PC-9 (cell line): ENCODE measurements at regions not wholly inside any gene's neighbourhood (a gene's known extent, or its start where the extent isn't known, plus 50 kb on each side); places are given as distances from the start of the nearest gene placed in this dataset.

Experiments used
- BruUV-seq: library from RNA; stranded (reverse); fragments of 400-500 nt; replicated peaks from 2 replicates; lab custom pipeline; 2021; lab: Mats Ljungman, UMichigan
- CTCF ChIA-PET: fragments of 300-600 bp; sonication (Branson Sonifier 250); formaldehyde crosslinking; loops from one replicate; lab custom pipeline; 2022; ENCODE audit warnings: antibody characterized with exemption; lab: Charles Lee
- POLR2A ChIA-PET: fragments of 300-600 bp; sonication (Branson Sonifier 250); formaldehyde crosslinking; loops from one replicate; lab custom pipeline; 2022; ENCODE audit warnings: antibody characterized with exemption; ENCODE audit not compliant: unreplicated experiment; lab: Charles Lee
- DNase-seq, 2 experiments: peaks; one replicate each; pipeline versions ENCODE4 v3.0.0 to v3.0.0-alpha.2; 2015 to 2022; ENCODE audit warnings: mixed read lengths in 1 of 2
- H2AFZ ChIP-seq: fragments of 200-600 bp; sonication (generic); 2 replicates; pipeline ENCODE4 v1.8.1; 2017; ENCODE audit warnings: antibody characterized with exemption
- H3F3A ChIP-seq: fragments of 200-600 bp; sonication (generic); 2 replicates; pipeline ENCODE4 v1.8.1; 2017; ENCODE audit warnings: antibody characterized with exemption, mild to moderate bottlenecking, low read depth; ENCODE audit not compliant: insufficient read depth
- H3K27ac ChIP-seq: fragments of 200-600 bp; sonication (generic); 2 replicates; pipeline ENCODE4 v1.6.1; 2016; ENCODE audit warnings: mixed run types
- H3K27me3 ChIP-seq: fragments of 200-600 bp; sonication (generic); 2 replicates; pipeline ENCODE4 v1.6.1; 2016; ENCODE audit warnings: low read depth, mixed run types; ENCODE audit not compliant: insufficient read depth
- H3K36me3 ChIP-seq: fragments of 200-600 bp; sonication (generic); 2 replicates; pipeline ENCODE4 v1.6.1; 2016; ENCODE audit warnings: low read depth, mixed run types
- H3K4me1 ChIP-seq: fragments of 200-600 bp; sonication (generic); replicated peaks from 2 replicates; pipeline ENCODE4 v1.6.1; 2016; ENCODE audit warnings: mixed run types; ENCODE audit not compliant: insufficient read depth
- H3K4me2 ChIP-seq: fragments of 200-600 bp; sonication (generic); 2 replicates; pipeline ENCODE4 v1.6.1; 2017; ENCODE audit warnings: mixed run types
- H3K4me3 ChIP-seq: fragments of 200-600 bp; sonication (generic); 2 replicates; pipeline ENCODE4 v1.6.1; 2016; ENCODE audit warnings: mixed run types
- H3K79me2 ChIP-seq: fragments of 200-600 bp; sonication (generic); 2 replicates; pipeline ENCODE4 v1.6.1; 2017; ENCODE audit warnings: low read depth, mixed run types
- H3K9me2 ChIP-seq: fragments of 200-600 bp; sonication (generic); 2 replicates; pipeline ENCODE4 v1.8.1; 2017; ENCODE audit warnings: mild to moderate bottlenecking; ENCODE audit not compliant: insufficient read depth
- H3K9me3 ChIP-seq: fragments of 200-600 bp; sonication (generic); 2 replicates; pipeline ENCODE4 v1.8.1; 2016; ENCODE audit warnings: low read depth; ENCODE audit not compliant: insufficient read depth
- H4K20me1 ChIP-seq: fragments of 200-600 bp; sonication (generic); 2 replicates; pipeline ENCODE4 v1.8.1; 2017; ENCODE audit not compliant: insufficient read depth
- EZH2 ChIP-seq: fragments of 200-600 bp; sonication (generic); IDR thresholded peaks from 2 replicates; pipeline ENCODE4 v1.8.0; 2017; ENCODE audit warnings: antibody characterized with exemption, low read depth
- intact Hi-C: fragments of 100-400 bp; cut with micrococcal nuclease; formaldehyde crosslinking; loops from one replicate; pipeline ENCODE4 v1.10.0; 2022; ENCODE audit not compliant: unreplicated experiment
- TF ChIP-seq, protein P1 (sequence below): fragments of 200-600 bp; sonication (generic); conservative IDR thresholded peaks from 2 replicates; pipeline ENCODE4 v1.6.1; 2017; ENCODE audit warnings: mixed run types, antibody characterized with exemption, mild to moderate bottlenecking, moderate library complexity

DNA sequence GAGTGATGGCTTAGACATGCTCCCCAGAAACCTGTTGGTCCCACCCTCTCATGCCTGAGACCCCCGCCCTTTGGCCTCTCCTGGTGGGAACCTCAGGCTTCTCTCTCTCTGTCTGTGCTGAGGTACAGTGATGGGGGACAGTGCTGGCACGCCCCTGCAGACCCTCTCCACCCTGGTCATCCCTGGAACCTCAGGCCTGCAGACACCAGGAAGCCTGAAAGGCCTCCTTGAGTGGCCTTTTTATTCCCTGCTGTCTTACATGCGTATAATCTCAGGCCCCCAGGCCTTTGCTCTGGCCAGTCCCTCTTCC is 78.5 kb upstream of the MAFB start:
- intact Hi-C loops: no loop called here
- TF ChIP-seq EZH2: no peak
- TF ChIP-seq, protein P1, sequence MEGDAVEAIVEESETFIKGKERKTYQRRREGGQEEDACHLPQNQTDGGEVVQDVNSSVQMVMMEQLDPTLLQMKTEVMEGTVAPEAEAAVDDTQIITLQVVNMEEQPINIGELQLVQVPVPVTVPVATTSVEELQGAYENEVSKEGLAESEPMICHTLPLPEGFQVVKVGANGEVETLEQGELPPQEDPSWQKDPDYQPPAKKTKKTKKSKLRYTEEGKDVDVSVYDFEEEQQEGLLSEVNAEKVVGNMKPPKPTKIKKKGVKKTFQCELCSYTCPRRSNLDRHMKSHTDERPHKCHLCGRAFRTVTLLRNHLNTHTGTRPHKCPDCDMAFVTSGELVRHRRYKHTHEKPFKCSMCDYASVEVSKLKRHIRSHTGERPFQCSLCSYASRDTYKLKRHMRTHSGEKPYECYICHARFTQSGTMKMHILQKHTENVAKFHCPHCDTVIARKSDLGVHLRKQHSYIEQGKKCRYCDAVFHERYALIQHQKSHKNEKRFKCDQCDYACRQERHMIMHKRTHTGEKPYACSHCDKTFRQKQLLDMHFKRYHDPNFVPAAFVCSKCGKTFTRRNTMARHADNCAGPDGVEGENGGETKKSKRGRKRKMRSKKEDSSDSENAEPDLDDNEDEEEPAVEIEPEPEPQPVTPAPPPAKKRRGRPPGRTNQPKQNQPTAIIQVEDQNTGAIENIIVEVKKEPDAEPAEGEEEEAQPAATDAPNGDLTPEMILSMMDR: no peak
- DNase-seq: no peak
- no peaks in the 10 kb centered on the region for H3K9me3 ChIP-seq
- H4K20me1 ChIP-seq: no peaks in the 10 kb centered on the region
- CTCF ChIA-PET: no interaction called here
- no peaks in the 10 kb centered on the region for H3K9me2 ChIP-seq
- H2AFZ ChIP-seq: no peak overlapping the region
- H3K79me2 ChIP-seq: no peaks in the 10 kb centered on the region
- H3K36me3 ChIP-seq: no peaks in the 10 kb centered on the region
- no peak overlapping the region for H3K27ac ChIP-seq
- peaks cover 87% of the 10 kb centered on the region for H3K27me3 ChIP-seq
- H3K4me1 ChIP-seq: no peaks in the 10 kb centered on the region
- BruUV-seq: no TSS peak
- H3K4me3 ChIP-seq: no peak overlapping the region
- POLR2A ChIA-PET: interaction anchor here (0.6 kb wide), 1 partner anchor 16 kb away, joined by 5 read pairs; no protein-coding TSS in a partner anchor
- H3K4me2 ChIP-seq: no peak overlapping the region
- H3F3A ChIP-seq: no peaks in the 10 kb centered on the region

DNA sequence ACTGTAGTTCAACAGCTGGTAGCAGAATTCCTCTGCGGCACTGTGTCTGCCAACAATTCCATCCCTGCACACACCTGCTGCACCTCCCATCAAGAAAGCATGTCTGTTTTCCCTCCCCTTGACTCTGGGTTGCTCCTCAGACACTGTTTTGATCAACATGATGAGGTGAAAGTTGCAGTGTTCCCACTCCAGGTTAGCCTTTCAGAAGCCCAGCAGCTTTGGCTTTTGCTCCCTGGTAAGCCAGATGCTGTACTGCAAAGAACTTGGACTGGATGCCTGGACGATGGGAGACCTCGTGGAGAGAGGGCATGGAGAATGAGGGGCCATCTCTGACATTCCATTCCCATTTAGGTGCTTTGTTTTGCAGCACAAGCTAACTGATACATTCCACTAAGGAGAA is 79.1 kb upstream of the MAFB start:
- no peaks in the 10 kb centered on the region for H3K9me3 ChIP-seq
- H3K79me2 ChIP-seq: no peaks in the 10 kb centered on the region
- no peaks in the 10 kb centered on the region for H3F3A ChIP-seq
- no peak overlapping the region for H3K27ac ChIP-seq
- no peak overlapping the region for H3K4me3 ChIP-seq
- intact Hi-C loops: no loop called here
- no peak for DNase-seq
- H3K9me2 ChIP-seq: no peaks in the 10 kb centered on the region
- H2AFZ ChIP-seq: no peak overlapping the region
- H3K4me2 ChIP-seq: no peak overlapping the region
- no peaks in the 10 kb centered on the region for H3K36me3 ChIP-seq
- POLR2A ChIA-PET: interaction anchor here (0.6 kb wide), 1 partner anchor 81 kb away, joined by 13 read pairs; no protein-coding TSS in a partner anchor
- H3K4me1 ChIP-seq: no peaks in the 10 kb centered on the region
- TF ChIP-seq, protein P1: no peak
- TF ChIP-seq EZH2: no peak
- no TSS peak for BruUV-seq
- H3K27me3 ChIP-seq: peaks cover 84% of the 10 kb centered on the region
- CTCF ChIA-PET: no interaction called here
- no peaks in the 10 kb centered on the region for H4K20me1 ChIP-seq

GRCh38 chr20:40769677-40770285 is 80.7 kb upstream of the MAFB start:
- H3K9me2 ChIP-seq: no peaks in the 10 kb centered on the region
- no peaks in the 10 kb centered on the region for H3F3A ChIP-seq
- TF ChIP-seq, protein P1: no peak
- no peak for DNase-seq
- H3K4me2 ChIP-seq: no peak overlapping the region
- POLR2A ChIA-PET: no interaction called here
- H3K9me3 ChIP-seq: no peaks in the 10 kb centered on the region
- H3K27ac ChIP-seq: no peak overlapping the region
- no peak overlapping the region for H3K4me3 ChIP-seq
- no peak overlapping the region for H2AFZ ChIP-seq
- no peaks in the 10 kb centered on the region for H3K36me3 ChIP-seq
- no peaks in the 10 kb centered on the region for H4K20me1 ChIP-seq
- H3K4me1 ChIP-seq: no peaks in the 10 kb centered on the region
- CTCF ChIA-PET: no interaction called here
- BruUV-seq: no TSS peak
- peaks cover 76% of the 10 kb centered on the region for H3K27me3 ChIP-seq
- H3K79me2 ChIP-seq: no peaks in the 10 kb centered on the region
- intact Hi-C loops: no loop called here
